DOHH2 (cell line): ENCODE measurements at regions not wholly inside any gene's neighbourhood (a gene's known extent, or its start where the extent isn't known, plus 50 kb on each side); places are given as distances from the start of the nearest gene placed in this dataset.

ENCODE experiments used
- CTCF ChIP-seq: fragments of 200-600 bp; sonication (generic); IDR thresholded peaks from one replicate; pipeline ENCODE4 v1.5.1; 2014; ENCODE audit warnings: antibody characterized with exemption, mild to moderate bottlenecking, low read depth, low read length; ENCODE audit not compliant: poor library complexity, severe bottlenecking
- EZH2phosphoT487 ChIP-seq: fragments of 200-600 bp; sonication (generic); IDR thresholded peaks from 2 replicates; pipeline ENCODE4 v1.6.1; 2017; ENCODE audit warnings: borderline replicate concordance, mild to moderate bottlenecking, antibody characterized with exemption, low read length, moderate library complexity, mixed read lengths

GRCh38 chr3:162206648-162207047 is 710.0 kb downstream of the OTOL1 start:
- TF ChIP-seq CTCF (no peak), EZH2phosphoT487 (no peak)
